Keratinocyte (primary cell): ENCODE measurements at regions not wholly inside any gene's neighbourhood (a gene's known extent, or its start where the extent isn't known, plus 50 kb on each side); places are given as distances from the start of the nearest gene placed in this dataset.

Source experiments
- DNase-seq: peaks from one replicate; pipeline ENCODE4 v3.0.0-alpha.2; 2011; ENCODE audit warnings: low read depth, missing footprints, low spot score
- FAIRE-seq: peaks from 2 replicates; lab custom pipeline; 2011; peaks lifted over from hg19 to GRCh38; lab: Jason Lieb, UNC
- H2AFZ ChIP-seq: 2 replicates; pipeline ENCODE4 v1.6.0; 2012; ENCODE audit warnings: low read length, control low read depth, inconsistent platforms; ENCODE audit not compliant: control insufficient read depth
- H3K27ac ChIP-seq: 2 replicates; pipeline ENCODE4 v1.5.1; 2011; ENCODE audit warnings: low read length; ENCODE audit not compliant: control insufficient read depth, insufficient read depth
- H3K27me3 ChIP-seq: 3 replicates; pipeline ENCODE4 v1.6.0; 2011; ENCODE audit warnings: low read length; ENCODE audit not compliant: control insufficient read depth, insufficient read depth; ENCODE audit errors: extremely low read depth
- H3K36me3 ChIP-seq, 2 experiments: 2 replicates in 1 of 2; 3 replicates in 1 of 2; pipeline ENCODE4 v1.5.1; 2011; ENCODE audit warnings: low read length in 2 of 2, mild to moderate bottlenecking in 1 of 2; ENCODE audit not compliant: control insufficient read depth in 2 of 2, insufficient read depth in 2 of 2; ENCODE audit errors: extremely low read depth in 1 of 2
- H3K4me1 ChIP-seq: 3 replicates; pipeline ENCODE4 v1.5.1; 2011; ENCODE audit warnings: low read length; ENCODE audit not compliant: control insufficient read depth, insufficient read depth; ENCODE audit errors: extremely low read depth
- H3K4me2 ChIP-seq: 3 replicates; pipeline ENCODE4 v1.6.0; 2011; ENCODE audit warnings: low read depth, low read length; ENCODE audit not compliant: control insufficient read depth, insufficient read depth; ENCODE audit errors: extremely low read depth
- H3K4me3 ChIP-seq, 3 experiments: fragments of 200-600 bp in 1 of 3; sonication (generic) in 1 of 3; 2 replicates in 2 of 3; 3 replicates in 1 of 3; pipeline ENCODE4 v1.5.1; 2011 to 2016; ENCODE audit warnings: low read length in 3 of 3, mild to moderate bottlenecking in 3 of 3, control low read depth in 2 of 3, inconsistent platforms in 1 of 3, low read depth in 1 of 3, mixed read lengths in 1 of 3, mixed run types in 1 of 3, moderate library complexity in 1 of 3; ENCODE audit not compliant: control insufficient read depth in 2 of 3, insufficient read depth in 2 of 3; ENCODE audit errors: extremely low read depth in 1 of 3
- H3K79me2 ChIP-seq: 2 replicates; pipeline ENCODE4 v1.6.0; 2012; ENCODE audit warnings: low read length; ENCODE audit not compliant: control insufficient read depth, insufficient read depth
- H3K9ac ChIP-seq: 3 replicates; pipeline ENCODE4 v1.6.0; 2011; ENCODE audit warnings: low read length; ENCODE audit not compliant: control insufficient read depth, insufficient read depth; ENCODE audit errors: extremely low read depth
- H3K9me1 ChIP-seq: 3 replicates; pipeline ENCODE4 v1.6.0; 2011; ENCODE audit warnings: low read length; ENCODE audit not compliant: control insufficient read depth, insufficient read depth; ENCODE audit errors: extremely low read depth
- H3K9me3 ChIP-seq: 2 replicates; pipeline ENCODE4 v1.5.1; 2012; ENCODE audit warnings: low read depth, low read length; ENCODE audit not compliant: control insufficient read depth
- H4K20me1 ChIP-seq: 3 replicates; pipeline ENCODE4 v1.6.0; 2011; ENCODE audit warnings: low read length; ENCODE audit not compliant: control insufficient read depth, insufficient read depth; ENCODE audit errors: extremely low read depth
- CTCF ChIP-seq, 3 experiments: IDR thresholded peaks in 1 of 3; conservative IDR thresholded peaks in 1 of 3; optimal IDR thresholded peaks in 1 of 3; 2 replicates in 2 of 3; 3 replicates in 1 of 3; pipeline versions ENCODE3 to v1.5.1; 2011; ENCODE audit warnings: low read length in 3 of 3, mild to moderate bottlenecking in 3 of 3, moderate library complexity in 2 of 3, control low read depth in 1 of 3, inconsistent platforms in 1 of 3; ENCODE audit not compliant: insufficient read depth in 2 of 3; ENCODE audit errors: extremely low read depth in 1 of 3
- EZH2 ChIP-seq: IDR thresholded peaks from one replicate; pipeline ENCODE4 v1.6.1; 2012; ENCODE audit warnings: inconsistent platforms, mild to moderate bottlenecking, low read length, moderate library complexity
- dilution Hi-C: fragments of 300-500 bp; cut with MboI; formaldehyde crosslinking; loops from one replicate; pipeline ENCODE4 v1.7.0; 2020; ENCODE audit warnings: low sequenced_read_pairs; ENCODE audit not compliant: extremely low pct_ligation_motif_present

- Histone ChIP-seq H3K27me3 (peaks cover 18% of the 10 kb centered on the region), H3K4me3 (no peak overlapping the region), H3K9me1 (no peaks in the 10 kb centered on the region), H3K9ac (no peak overlapping the region), H2AFZ (no peak overlapping the region), H3K79me2 (no peaks in the 10 kb centered on the region), H4K20me1 (no peaks in the 10 kb centered on the region), H3K27ac (no peak overlapping the region), H3K9me3 (no peaks in the 10 kb centered on the region), H3K36me3 (no peaks in the 10 kb centered on the region), H3K4me1 (no peaks in the 10 kb centered on the region), H3K4me2 (no peak overlapping the region)
- dilution Hi-C loops, result no loop called here
- DNase-seq, result no peak
- TF ChIP-seq CTCF (optimal IDR thresholded peaks at IDR 0.05 in 1 of 3, IDR thresholded peaks at IDR 0.05 in 1 of 3, conservative IDR thresholded peaks at IDR 0.05 in 1 of 3; ENCODE audit: extremely low read depth in 1 of 3, insufficient read depth in 2 of 3, low read length in 3 of 3), result no peak
- no peak for TF ChIP-seq EZH2
- no peak for FAIRE-seq
These were observed 131.8 kb upstream of the EEA1 start for GRCh38 chr12:93060666-93061472.

DNA sequence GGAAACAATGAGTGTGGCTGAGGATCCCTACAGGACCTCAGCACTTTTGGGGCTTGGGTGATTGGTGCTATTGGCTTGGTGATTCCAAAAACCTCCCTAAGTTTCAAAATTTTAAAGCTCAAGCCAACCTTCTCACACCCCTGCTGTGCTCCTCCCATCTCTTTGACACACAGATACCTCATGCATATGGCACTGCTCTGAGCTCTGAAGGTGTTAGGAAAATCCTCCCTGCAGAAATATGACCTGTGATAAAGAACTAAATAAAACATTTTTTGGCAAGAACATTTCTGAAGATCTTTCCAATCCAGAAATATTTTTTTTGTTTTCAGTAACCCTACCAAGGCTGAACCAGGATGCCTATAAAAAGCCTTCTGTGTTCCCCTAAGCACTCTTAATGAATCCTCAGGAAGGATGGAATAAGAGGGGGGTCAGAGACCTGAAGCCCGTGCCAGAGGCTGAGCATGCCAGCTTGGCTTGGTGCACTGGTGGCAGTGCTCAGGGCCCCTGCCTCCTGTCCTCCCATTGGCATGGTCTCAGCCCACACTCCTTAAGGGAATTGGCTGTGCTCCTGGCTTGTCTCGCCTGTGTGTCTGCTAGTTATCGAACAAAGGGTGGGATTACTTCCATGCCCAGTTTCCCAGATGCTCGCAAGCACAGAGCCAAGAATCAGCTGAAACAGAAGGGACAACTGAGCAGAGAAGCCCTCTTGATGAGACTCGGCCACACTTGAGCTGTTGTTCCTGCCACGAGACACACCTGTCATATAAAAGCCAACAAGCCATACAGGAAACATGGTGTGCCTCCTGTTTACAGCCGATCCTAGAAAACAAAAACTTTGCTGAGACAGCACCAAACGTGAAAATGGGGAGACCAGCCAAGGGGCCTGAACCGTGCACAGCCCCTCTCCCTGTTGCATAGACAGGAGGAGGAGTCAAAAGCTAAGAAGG lies 132.7 kb upstream of the EEA1 start:
- dilution Hi-C loops, result no loop called here
- H3K4me3 ChIP-seq, result no peak overlapping the region
- H3K79me2 ChIP-seq, result no peaks in the 10 kb centered on the region
- no peak for FAIRE-seq
- no peaks in the 10 kb centered on the region for H3K9me1 ChIP-seq
- DNase-seq, result no peak
- H2AFZ ChIP-seq, result no peak overlapping the region
- peaks cover 18% of the 10 kb centered on the region for H3K27me3 ChIP-seq
- no peaks in the 10 kb centered on the region for H4K20me1 ChIP-seq
- H3K27ac ChIP-seq, result no peak overlapping the region
- no peaks in the 10 kb centered on the region for H3K36me3 ChIP-seq
- no peaks in the 10 kb centered on the region for H3K4me1 ChIP-seq
- H3K9me3 ChIP-seq, result no peaks in the 10 kb centered on the region
- TF ChIP-seq EZH2 (no peak), CTCF (optimal IDR thresholded peaks at IDR 0.05 in 1 of 3, IDR thresholded peaks at IDR 0.05 in 1 of 3, conservative IDR thresholded peaks at IDR 0.05 in 1 of 3; ENCODE audit: extremely low read depth in 1 of 3, insufficient read depth in 2 of 3, low read length in 3 of 3) (no peak)
- H3K4me2 ChIP-seq, result no peak overlapping the region
- H3K9ac ChIP-seq, result no peak overlapping the region
